Neural progenitor cell (in vitro differentiated cells): ENCODE measurements at regions not wholly inside any gene's neighbourhood (a gene's known extent, or its start where the extent isn't known, plus 50 kb on each side); places are given as distances from the start of the nearest gene placed in this dataset.

ENCODE experiments used
- DNase-seq: peaks from one replicate; pipeline ENCODE4 v3.0.0-alpha.2; 2016; ENCODE audit warnings: low spot score
- H2AFZ ChIP-seq: fragments of 200-600 bp; sonication (generic); replicated peaks from 2 replicates; pipeline ENCODE4 v1.6.1; 2016; ENCODE audit warnings: antibody characterized with exemption
- H3F3A ChIP-seq: fragments of 200-600 bp; sonication (generic); 2 replicates; pipeline ENCODE4 v1.6.1; 2016; ENCODE audit warnings: antibody characterized with exemption, low read depth
- H3K27ac ChIP-seq: fragments of 200-600 bp; sonication (generic); 2 replicates; pipeline ENCODE4 v1.5.1; 2016; ENCODE audit warnings: mild to moderate bottlenecking
- H3K27me3 ChIP-seq: fragments of 200-600 bp; sonication (generic); 2 replicates; pipeline ENCODE4 v1.6.1; 2016; ENCODE audit warnings: mild to moderate bottlenecking, moderate library complexity
- H3K36me3 ChIP-seq: fragments of 200-600 bp; sonication (generic); 2 replicates; pipeline ENCODE4 v1.5.1; 2016
- H3K4me1 ChIP-seq: fragments of 200-600 bp; sonication (generic); 2 replicates; pipeline ENCODE4 v1.6.1; 2016; ENCODE audit warnings: mixed run types
- H3K4me2 ChIP-seq: fragments of 200-600 bp; sonication (generic); 2 replicates; pipeline ENCODE4 v1.6.1; 2016
- H3K4me3 ChIP-seq: fragments of 200-600 bp; sonication (generic); 2 replicates; pipeline ENCODE4 v1.5.1; 2016
- H3K79me2 ChIP-seq: fragments of 200-600 bp; sonication (generic); 2 replicates; pipeline ENCODE4 v1.6.1; 2016; ENCODE audit warnings: low read depth
- H3K9ac ChIP-seq: fragments of 200-600 bp; sonication (generic); 2 replicates; pipeline ENCODE4 v1.6.1; 2016
- H3K9me3 ChIP-seq: fragments of 200-600 bp; sonication (generic); 2 replicates; pipeline ENCODE4 v1.5.1; 2016; ENCODE audit warnings: low read depth
- H4K20me1 ChIP-seq: fragments of 200-600 bp; sonication (generic); 2 replicates; pipeline ENCODE4 v1.6.1; 2016; ENCODE audit warnings: low read depth
- H3K27ac Mint-ChIP-seq: 3 replicates; pipeline ENCODE4 v1.8.0; 2021; ENCODE audit warnings: mixed read lengths
- H3K27me3 Mint-ChIP-seq: 2 replicates; pipeline ENCODE4 v1.8.0; 2022; ENCODE audit warnings: low read depth, mild to moderate bottlenecking, inconsistent platforms, moderate library complexity, mixed read lengths; ENCODE audit not compliant: insufficient read depth
- H3K36me3 Mint-ChIP-seq: 3 replicates; pipeline ENCODE4 v1.8.0; 2021; ENCODE audit warnings: mixed read lengths
- H3K4me1 Mint-ChIP-seq: 3 replicates; pipeline ENCODE4 v1.8.0; 2021; ENCODE audit warnings: mixed read lengths
- H3K4me3 Mint-ChIP-seq: 3 replicates; pipeline ENCODE4 v1.8.0; 2021; ENCODE audit warnings: mild to moderate bottlenecking, moderate library complexity, mixed read lengths
- H3K9me3 Mint-ChIP-seq: 3 replicates; pipeline ENCODE4 v1.8.0; 2020; ENCODE audit warnings: mixed read lengths
- EZH2 ChIP-seq: fragments of 200-600 bp; sonication (generic); IDR thresholded peaks from 2 replicates; pipeline ENCODE4 v1.6.1; 2017; ENCODE audit warnings: antibody characterized with exemption, mild to moderate bottlenecking, moderate library complexity
- EZH2phosphoT487 ChIP-seq: fragments of 200-600 bp; sonication (generic); IDR thresholded peaks from 2 replicates; pipeline ENCODE4 v1.6.1; 2017; ENCODE audit warnings: antibody characterized with exemption
- TF ChIP-seq, protein P1 (sequence below): fragments of 200-600 bp; sonication (generic); IDR thresholded peaks from 2 replicates; pipeline ENCODE4 v1.5.1; 2017; ENCODE audit warnings: antibody characterized with exemption, mild to moderate bottlenecking

DNA sequence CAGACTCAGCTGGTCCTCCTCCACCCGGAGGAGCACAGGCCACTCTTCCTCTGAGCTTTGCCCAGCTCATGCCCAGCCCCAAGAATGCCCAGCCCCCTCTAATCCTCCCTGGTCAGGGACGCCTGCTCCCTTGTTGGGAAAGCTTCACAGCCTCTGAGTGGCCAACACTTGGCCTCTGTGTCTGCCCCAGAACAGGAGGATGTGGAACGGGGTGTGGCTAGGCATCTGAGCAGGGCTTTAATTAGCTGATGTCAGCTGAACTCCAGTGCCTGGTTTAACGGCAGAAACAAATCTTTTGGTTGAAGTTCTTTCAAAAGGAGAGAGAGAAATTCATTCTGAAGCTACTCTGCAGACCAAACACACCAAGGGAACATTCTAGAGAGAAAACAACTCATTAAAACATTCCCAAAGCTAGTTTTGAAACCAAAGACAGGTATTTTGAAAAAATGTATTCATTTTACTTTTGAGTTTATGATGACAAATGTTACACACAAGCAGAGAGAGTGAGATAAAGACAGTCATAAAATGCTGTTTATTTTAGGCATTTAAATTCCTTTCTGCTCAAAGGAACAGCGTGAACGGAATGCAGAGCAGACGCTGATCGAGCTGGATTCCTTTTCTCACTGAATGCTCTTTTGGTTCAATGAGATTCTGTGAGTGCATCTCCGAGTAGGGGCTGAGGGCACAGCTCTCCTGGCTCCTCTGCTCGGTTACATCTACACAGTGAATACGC, 63.8 kb downstream of the RTP5 start:
- Histone ChIP-seq H4K20me1 (no peaks in the 10 kb centered on the region), H3K4me3 (no peak overlapping the region), H3K4me2 (no peak overlapping the region), H2AFZ (no peak overlapping the region), H3F3A (no peaks in the 10 kb centered on the region), H3K9me3 (no peaks in the 10 kb centered on the region), H3K9ac (no peak overlapping the region), H3K27me3 (no peaks in the 10 kb centered on the region), H3K4me1 (peaks cover 6% of the 10 kb centered on the region), H3K36me3 (no peaks in the 10 kb centered on the region), H3K27ac (no peak overlapping the region), H3K79me2 (no peaks in the 10 kb centered on the region)
- Mint-ChIP-seq H3K9me3 (peaks cover 9% of the 10 kb centered on the region), H3K36me3 (peaks cover 2% of the 10 kb centered on the region), H3K27ac (no peak overlapping the region), H3K4me1 (peaks cover 7% of the 10 kb centered on the region), H3K4me3 (no peak overlapping the region), H3K27me3 (peaks cover 6% of the 10 kb centered on the region)
- TF ChIP-seq, protein P1, sequence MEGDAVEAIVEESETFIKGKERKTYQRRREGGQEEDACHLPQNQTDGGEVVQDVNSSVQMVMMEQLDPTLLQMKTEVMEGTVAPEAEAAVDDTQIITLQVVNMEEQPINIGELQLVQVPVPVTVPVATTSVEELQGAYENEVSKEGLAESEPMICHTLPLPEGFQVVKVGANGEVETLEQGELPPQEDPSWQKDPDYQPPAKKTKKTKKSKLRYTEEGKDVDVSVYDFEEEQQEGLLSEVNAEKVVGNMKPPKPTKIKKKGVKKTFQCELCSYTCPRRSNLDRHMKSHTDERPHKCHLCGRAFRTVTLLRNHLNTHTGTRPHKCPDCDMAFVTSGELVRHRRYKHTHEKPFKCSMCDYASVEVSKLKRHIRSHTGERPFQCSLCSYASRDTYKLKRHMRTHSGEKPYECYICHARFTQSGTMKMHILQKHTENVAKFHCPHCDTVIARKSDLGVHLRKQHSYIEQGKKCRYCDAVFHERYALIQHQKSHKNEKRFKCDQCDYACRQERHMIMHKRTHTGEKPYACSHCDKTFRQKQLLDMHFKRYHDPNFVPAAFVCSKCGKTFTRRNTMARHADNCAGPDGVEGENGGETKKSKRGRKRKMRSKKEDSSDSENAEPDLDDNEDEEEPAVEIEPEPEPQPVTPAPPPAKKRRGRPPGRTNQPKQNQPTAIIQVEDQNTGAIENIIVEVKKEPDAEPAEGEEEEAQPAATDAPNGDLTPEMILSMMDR = no peak
- TF ChIP-seq EZH2 (no peak), EZH2phosphoT487 (no peak)
- peak; percentile 43 for DNase-seq

DNA sequence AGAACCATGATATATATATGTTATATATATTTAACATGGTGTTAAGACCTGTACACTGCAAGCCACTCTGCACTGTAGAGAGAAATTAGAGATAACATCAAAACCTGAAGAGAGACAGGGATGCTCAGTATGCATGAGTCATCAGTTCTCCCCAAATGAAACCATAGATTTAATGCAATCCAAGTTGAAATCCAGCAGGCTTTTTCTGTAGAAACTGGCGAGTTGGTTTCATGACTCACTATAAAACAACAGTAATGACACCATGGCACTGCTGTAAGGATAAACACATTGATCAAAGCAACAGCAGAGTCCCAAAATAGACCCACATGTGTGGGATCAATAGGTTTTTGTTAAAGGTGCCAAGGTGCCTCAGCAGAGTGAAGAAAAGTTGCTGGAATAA, 65.8 kb downstream of the RTP5 start:
- no peak overlapping the region for H3K4me3 ChIP-seq
- no peak overlapping the region for H3K4me2 ChIP-seq
- no peaks in the 10 kb centered on the region for H4K20me1 ChIP-seq
- Mint-ChIP-seq H3K4me1 (peaks cover 3% of the 10 kb centered on the region), H3K36me3 (peaks cover 4% of the 10 kb centered on the region), H3K9me3 (peaks cover 12% of the 10 kb centered on the region), H3K27me3 (peaks cover 3% of the 10 kb centered on the region), H3K27ac (no peak overlapping the region), H3K4me3 (no peak overlapping the region)
- no peaks in the 10 kb centered on the region for H3K27me3 ChIP-seq
- no peak for DNase-seq
- H3F3A ChIP-seq = no peaks in the 10 kb centered on the region
- H3K79me2 ChIP-seq = no peaks in the 10 kb centered on the region
- H3K27ac ChIP-seq = no peak overlapping the region
- TF ChIP-seq EZH2 (no peak), EZH2phosphoT487 (no peak)
- TF ChIP-seq, protein P1 = no peak
- H3K9me3 ChIP-seq = no peaks in the 10 kb centered on the region
- no peak overlapping the region for H2AFZ ChIP-seq
- peaks cover 6% of the 10 kb centered on the region for H3K4me1 ChIP-seq
- no peak overlapping the region for H3K9ac ChIP-seq
- H3K36me3 ChIP-seq = no peaks in the 10 kb centered on the region

DNA sequence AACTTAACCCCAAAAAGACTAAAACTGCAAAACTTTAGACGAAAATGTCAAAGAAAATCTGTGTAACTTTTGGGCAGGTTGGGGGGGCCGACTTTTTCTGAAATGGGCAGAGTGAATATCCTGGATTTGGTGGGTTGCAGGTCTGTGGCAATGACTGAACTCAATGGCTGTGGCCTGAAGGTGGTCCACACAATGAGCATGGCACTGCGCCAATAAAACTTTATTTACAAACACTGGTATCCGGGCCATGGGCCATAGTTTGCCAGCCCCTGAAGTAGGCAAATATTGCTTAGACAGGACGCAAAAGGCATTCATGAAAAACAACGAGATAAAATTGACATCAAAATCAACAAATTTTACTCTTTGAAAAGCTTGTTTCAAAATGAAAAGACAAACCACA, 66.2 kb downstream of the RTP5 start:
- Histone ChIP-seq H3K4me1 (peaks cover 6% of the 10 kb centered on the region), H3F3A (no peaks in the 10 kb centered on the region), H3K79me2 (no peaks in the 10 kb centered on the region), H2AFZ (no peak overlapping the region), H3K27me3 (no peaks in the 10 kb centered on the region), H3K9me3 (no peaks in the 10 kb centered on the region), H3K4me3 (no peak overlapping the region), H4K20me1 (no peaks in the 10 kb centered on the region), H3K27ac (no peak overlapping the region), H3K4me2 (no peak overlapping the region), H3K9ac (no peak overlapping the region), H3K36me3 (no peaks in the 10 kb centered on the region)
- H3K36me3 Mint-ChIP-seq = peaks cover 4% of the 10 kb centered on the region
- H3K4me3 Mint-ChIP-seq = no peak overlapping the region
- TF ChIP-seq EZH2 (no peak), EZH2phosphoT487 (no peak)
- TF ChIP-seq, protein P1 = no peak
- peaks cover 3% of the 10 kb centered on the region for H3K27me3 Mint-ChIP-seq
- peaks cover 14% of the 10 kb centered on the region for H3K9me3 Mint-ChIP-seq
- H3K27ac Mint-ChIP-seq = no peak overlapping the region
- H3K4me1 Mint-ChIP-seq = peaks cover 3% of the 10 kb centered on the region
- DNase-seq = no peak
